Esophagus squamous epithelium (tissue), 5 donors: ENCODE measurements at regions not wholly inside any gene's neighbourhood (a gene's known extent, or its start where the extent isn't known, plus 50 kb on each side); places are given as distances from the start of the nearest gene placed in this dataset.
"Not testable (repeated sequence)": the region's sequence is repeated elsewhere in the genome, so short reads cannot be mapped to it uniquely, and the experiment has no call there.

Experiments used
- DNase-seq: peaks from one replicate; lab custom pipeline; 2025; lab: John Stamatoyannopoulos, UW
- H3K27ac ChIP-seq, 4 donors: fragments of 200-600 bp; sonication (generic); one replicate each; pipeline ENCODE4 v1.5.1; 2016 to 2019; ENCODE audit warnings: mild to moderate bottlenecking in 1 of 4
- H3K27me3 ChIP-seq, 4 donors: fragments of 200-600 bp; sonication (generic); 1 replicate in 3 of 4; 2 replicates in 1 of 4; pipeline versions ENCODE4 v1.5.1 to v1.6.0; 2017 to 2021; ENCODE audit warnings: antibody characterized with exemption in 1 of 4
- H3K36me3 ChIP-seq, 3 donors: fragments of 200-600 bp; sonication (generic); one replicate each; pipeline ENCODE4 v1.5.1; 2016 to 2019
- H3K4me1 ChIP-seq, 3 donors: fragments of 200-600 bp; sonication (generic); one replicate each; pipeline ENCODE4 v1.5.1; 2017 to 2019
- H3K4me3 ChIP-seq, 4 donors: fragments of 200-600 bp; sonication (generic); 1 replicate in 3 of 4; 2 replicates in 1 of 4; pipeline ENCODE4 v1.5.1; 2016 to 2019; ENCODE audit warnings: mild to moderate bottlenecking in 2 of 4, moderate library complexity in 1 of 4
- H3K9me3 ChIP-seq, 3 donors: fragments of 200-600 bp; sonication (generic); one replicate each; pipeline ENCODE4 v1.5.1; 2016 to 2019
- CTCF ChIP-seq, 6 experiments: fragments of 450-650 bp in 4 of 6; fragments of 200-600 bp in 2 of 6; sonication (generic) in 2 of 6; IDR thresholded peaks; one replicate each; pipeline ENCODE4 v1.5.1; 2016 to 2019; ENCODE audit warnings: antibody characterized with exemption in 6 of 6, mild to moderate bottlenecking in 4 of 6, moderate library complexity in 4 of 6
- POLR2A ChIP-seq, 4 donors: fragments of 450-650 bp; IDR thresholded peaks; one replicate each; pipeline ENCODE4 v1.6.1; 2017; ENCODE audit warnings: antibody characterized with exemption in 4 of 4, mild to moderate bottlenecking in 4 of 4, moderate library complexity in 3 of 4
- WGBS, 2 donors: methylation state at CpG; one replicate each; pipeline ENCODE4 v1.1.5; 2018; 5-methylcytosine and 5-hydroxymethylcytosine counted together
- intact Hi-C: fragments of 100-400 bp; cut with DNase I; formaldehyde crosslinking; loops from one replicate; pipeline ENCODE4 v1.15.0; 2022
- donor health status: DM: yes; HTN: yes; CAD: no.

- no peaks in the 10 kb centered on the region for H3K27me3 ChIP-seq
- intact Hi-C loops = no loop called here
- no peak overlapping the region for H3K4me3 ChIP-seq
- H3K9me3 ChIP-seq = peaks cover 0 to 11% (median 0%) of the 10 kb centered on the region in 3 donors
- H3K36me3 ChIP-seq = no peaks in the 10 kb centered on the region
- no peak for TF ChIP-seq CTCF (IDR thresholded peaks at IDR 0.05)
- no peak for TF ChIP-seq POLR2A (IDR thresholded peaks at IDR 0.05)
- no peak overlapping the region for H3K27ac ChIP-seq
- no peak for DNase-seq
- H3K4me1 ChIP-seq = no peaks in the 10 kb centered on the region
These were observed 127.2 kb downstream of the ZNF486 start for GRCh38 chr19:20294181-20294580.

GRCh38 chr19:20292520-20292919 is 125.5 kb downstream of the ZNF486 start:
- H3K27ac ChIP-seq, H3K36me3 ChIP-seq, DNase-seq, intact Hi-C loops, H3K27me3 ChIP-seq, H3K4me3 ChIP-seq, H3K4me1 ChIP-seq: not testable (repeated sequence)
- H3K9me3 ChIP-seq = peaks cover 0 to 11% (median 0%) of the 10 kb centered on the region in 3 donors
- 60 to 70% methylated on average over 1 of the region's 1 CpG for WGBS, 2 donors

GRCh38 chr19:20289186-20289585 is 122.2 kb downstream of the ZNF486 start:
- no peaks in the 10 kb centered on the region for H3K36me3 ChIP-seq
- no peaks in the 10 kb centered on the region for H3K4me1 ChIP-seq
- no peak for DNase-seq
- no peak overlapping the region for H3K4me3 ChIP-seq
- H3K27me3 ChIP-seq = no peaks in the 10 kb centered on the region
- no peaks in the 10 kb centered on the region for H3K9me3 ChIP-seq
- TF ChIP-seq POLR2A (IDR thresholded peaks at IDR 0.05) (no peak), CTCF (IDR thresholded peaks at IDR 0.05) (no peak)
- intact Hi-C loops = no loop called here
- H3K27ac ChIP-seq = no peak overlapping the region

- H3K27ac ChIP-seq = no peak overlapping the region
- TF ChIP-seq POLR2A (IDR thresholded peaks at IDR 0.05) (no peak), CTCF (IDR thresholded peaks at IDR 0.05) (no peak)
- no peak for DNase-seq
- H3K27me3 ChIP-seq = no peaks in the 10 kb centered on the region
- no peaks in the 10 kb centered on the region for H3K4me1 ChIP-seq
- H3K9me3 ChIP-seq = no peaks in the 10 kb centered on the region
- no peaks in the 10 kb centered on the region for H3K36me3 ChIP-seq
- no peak overlapping the region for H3K4me3 ChIP-seq
- 69 to 82% methylated on average over 3 of the region's 3 CpGs for WGBS, 2 donors
- intact Hi-C loops = no loop called here
These were observed 120.1 kb downstream of the ZNF486 start for GRCh38 chr19:20287070-20287469.

GRCh38 chr19:20285876-20286275 is 118.9 kb downstream of the ZNF486 start:
- WGBS, 2 donors = 32 to 69% methylated on average over 2 to 4 of the region's 4 CpGs
- H3K9me3 ChIP-seq, H3K27me3 ChIP-seq, H3K4me1 ChIP-seq, intact Hi-C loops, H3K36me3 ChIP-seq, DNase-seq, H3K27ac ChIP-seq, H3K4me3 ChIP-seq: not testable (repeated sequence)

- 78% methylated on average over 4 of the region's 4 CpGs for WGBS, 2 donors
- no peaks in the 10 kb centered on the region for H3K4me1 ChIP-seq
- no peak for DNase-seq
- no peak overlapping the region for H3K27ac ChIP-seq
- intact Hi-C loops = loop anchor here (10.0 kb wide), 1 partner anchor 735 kb away; no protein-coding TSS in a partner anchor
- peaks cover 0 to 13% (median 0%) of the 10 kb centered on the region in 3 donors for H3K9me3 ChIP-seq
- H3K27me3 ChIP-seq = no peaks in the 10 kb centered on the region
- no peak for TF ChIP-seq POLR2A (IDR thresholded peaks at IDR 0.05)
- no peak for TF ChIP-seq CTCF (IDR thresholded peaks at IDR 0.05)
- H3K4me3 ChIP-seq = no peak overlapping the region
- no peaks in the 10 kb centered on the region for H3K36me3 ChIP-seq
These were observed 112.5 kb downstream of the ZNF486 start for GRCh38 chr19:20279516-20279915.
